ENCODE measurements at regions not wholly inside any gene's neighbourhood (a gene's known extent, or its start where the extent isn't known, plus 50 kb on each side); places are given as distances from the start of the nearest gene placed in this dataset.
"Not testable (repeated sequence)": the region's sequence is repeated elsewhere in the genome, so short reads cannot be mapped to it uniquely, and the experiment has no call there.

- TF ChIP-seq CTCF (IDR thresholded peaks at IDR 0.05); ZFX (IDR thresholded peaks at IDR 0.05; ENCODE audit: borderline replicate concordance): not testable (repeated sequence)
These were observed 111.3 kb upstream of the ZNF479 start for GRCh38 chr7:57243551-57243950.
